ENCODE measurements at regions not wholly inside any gene's neighbourhood (a gene's known extent, or its start where the extent isn't known, plus 50 kb on each side); places are given as distances from the start of the nearest gene placed in this dataset.
A peak's percentile ranks its signal among the peaks of the same experiment; 100 is the strongest.

- Histone ChIP-seq H3K79me2 (no peaks in the 10 kb centered on the region), H3K27ac (no peak overlapping the region), H4K20me1 (ENCODE audit: insufficient read depth, poor library complexity, severe bottlenecking) (no peaks in the 10 kb centered on the region), H3K9me3 (ENCODE audit: low read depth) (no peaks in the 10 kb centered on the region), H3K27me3 (no peaks in the 10 kb centered on the region), H3K36me3 (replicated peaks; ENCODE audit: insufficient read depth, low read depth) (no peaks in the 10 kb centered on the region), H3K9me2 (replicated peaks; ENCODE audit: insufficient read depth) (no peaks in the 10 kb centered on the region), H3K4me1 (ENCODE audit: insufficient read depth) (no peaks in the 10 kb centered on the region), H3K4me3 (no peak overlapping the region), H3K4me2 (peak overlapping the region; percentile 32), H2AFZ (no peak overlapping the region)
- WGBS (ENCODE audit: low lambda C conversion rate, missing lambda C conversion rate), result 65% methylated on average over 5 of the region's 5 CpGs
- peak; percentile 21 for DNase-seq (ENCODE audit: low spot score)
- no peak for TF ChIP-seq CTCF (IDR thresholded peaks at IDR 0.05; ENCODE audit: poor library complexity)
- no peak for TF ChIP-seq EZH2 (IDR thresholded peaks at IDR 0.05; ENCODE audit: borderline replicate concordance)
- no peak for TF ChIP-seq EZH2phosphoT487 (IDR thresholded peaks at IDR 0.05; ENCODE audit: low read depth, severe bottlenecking, unreplicated experiment)
Observed at GRCh38 chr4:97404876-97405523, 738.3 kb downstream of the STPG2 start.

- TF ChIP-seq CTCF (IDR thresholded peaks at IDR 0.05; ENCODE audit: poor library complexity) (no peak), EZH2phosphoT487 (IDR thresholded peaks at IDR 0.05; ENCODE audit: low read depth, severe bottlenecking, unreplicated experiment) (no peak), EZH2 (IDR thresholded peaks at IDR 0.05; ENCODE audit: borderline replicate concordance) (no peak)
- no peaks in the 10 kb centered on the region for H3K27me3 ChIP-seq
- H3K36me3 ChIP-seq (replicated peaks; ENCODE audit: insufficient read depth, low read depth), result no peaks in the 10 kb centered on the region
- no peak for DNase-seq (ENCODE audit: low spot score)
- H3K9me2 ChIP-seq (replicated peaks; ENCODE audit: insufficient read depth), result no peaks in the 10 kb centered on the region
- no peaks in the 10 kb centered on the region for H3K4me1 ChIP-seq (ENCODE audit: insufficient read depth)
- H3K27ac ChIP-seq, result no peak overlapping the region
- H3K79me2 ChIP-seq, result no peaks in the 10 kb centered on the region
- WGBS (ENCODE audit: low lambda C conversion rate, missing lambda C conversion rate), result 88% methylated on average over 3 of the region's 3 CpGs
- H3K9me3 ChIP-seq (ENCODE audit: low read depth), result no peaks in the 10 kb centered on the region
- H4K20me1 ChIP-seq (ENCODE audit: insufficient read depth, poor library complexity, severe bottlenecking), result no peaks in the 10 kb centered on the region
- H3K4me3 ChIP-seq, result no peak overlapping the region
- no peak overlapping the region for H2AFZ ChIP-seq
- H3K4me2 ChIP-seq, result no peak overlapping the region
Observed at GRCh38 chr4:97411356-97411755, 731.9 kb downstream of the STPG2 start.

GRCh38 chr4:97412331-97412730 lies 730.9 kb downstream of the STPG2 start:
- no peak overlapping the region for H3K4me2 ChIP-seq
- no peak overlapping the region for H3K4me3 ChIP-seq
- H3K4me1 ChIP-seq (ENCODE audit: insufficient read depth), result no peaks in the 10 kb centered on the region
- H3K9me2 ChIP-seq (replicated peaks; ENCODE audit: insufficient read depth), result no peaks in the 10 kb centered on the region
- H3K79me2 ChIP-seq, result no peaks in the 10 kb centered on the region
- no peak overlapping the region for H3K27ac ChIP-seq
- H3K9me3 ChIP-seq (ENCODE audit: low read depth), result no peaks in the 10 kb centered on the region
- no peaks in the 10 kb centered on the region for H4K20me1 ChIP-seq (ENCODE audit: insufficient read depth, poor library complexity, severe bottlenecking)
- TF ChIP-seq EZH2 (IDR thresholded peaks at IDR 0.05; ENCODE audit: borderline replicate concordance), result no peak
- TF ChIP-seq CTCF (IDR thresholded peaks at IDR 0.05; ENCODE audit: poor library complexity), result no peak
- TF ChIP-seq EZH2phosphoT487 (IDR thresholded peaks at IDR 0.05; ENCODE audit: low read depth, severe bottlenecking, unreplicated experiment), result no peak
- no peak for DNase-seq (ENCODE audit: low spot score)
- H2AFZ ChIP-seq, result no peak overlapping the region
- H3K27me3 ChIP-seq, result no peaks in the 10 kb centered on the region
- WGBS (ENCODE audit: low lambda C conversion rate, missing lambda C conversion rate), result 85% methylated on average over 1 of the region's 1 CpG
- H3K36me3 ChIP-seq (replicated peaks; ENCODE audit: insufficient read depth, low read depth), result no peaks in the 10 kb centered on the region
